ENCODE measurements at regions not wholly inside any gene's neighbourhood (a gene's known extent, or its start where the extent isn't known, plus 50 kb on each side); places are given as distances from the start of the nearest gene placed in this dataset.
"Not testable (repeated sequence)": the region's sequence is repeated elsewhere in the genome, so short reads cannot be mapped to it uniquely, and the experiment has no call there.

- Histone ChIP-seq H3K4me3 (no peak overlapping the region), H3K27ac (no peak overlapping the region), H3K4me1 (no peaks in the 10 kb centered on the region), H3K9me3 (peaks cover 0 to 56% (median 2%) of the 10 kb centered on the region in 4 donors), H3K27me3 (no peaks in the 10 kb centered on the region), H3K36me3 (no peaks in the 10 kb centered on the region)
- intact Hi-C loops (cut with DNase I; ENCODE audit: low total_unique reads) = no loop called here
- TF ChIP-seq EP300 (IDR thresholded peaks at IDR 0.05) (no peak), POLR2A (IDR thresholded peaks at IDR 0.05) (no peak), CTCF (IDR thresholded peaks at IDR 0.05) (no peak), POLR2AphosphoS5 (IDR thresholded peaks at IDR 0.05) (no peak)
- WGBS, 5 donors = 0 to 84% (median 40%) methylated on average over 1 of the region's 1 CpG
- no peak for DNase-seq
Observed at GRCh38 chr19:21626091-21626490, 120.7 kb downstream of the ZNF429 start.

DNA sequence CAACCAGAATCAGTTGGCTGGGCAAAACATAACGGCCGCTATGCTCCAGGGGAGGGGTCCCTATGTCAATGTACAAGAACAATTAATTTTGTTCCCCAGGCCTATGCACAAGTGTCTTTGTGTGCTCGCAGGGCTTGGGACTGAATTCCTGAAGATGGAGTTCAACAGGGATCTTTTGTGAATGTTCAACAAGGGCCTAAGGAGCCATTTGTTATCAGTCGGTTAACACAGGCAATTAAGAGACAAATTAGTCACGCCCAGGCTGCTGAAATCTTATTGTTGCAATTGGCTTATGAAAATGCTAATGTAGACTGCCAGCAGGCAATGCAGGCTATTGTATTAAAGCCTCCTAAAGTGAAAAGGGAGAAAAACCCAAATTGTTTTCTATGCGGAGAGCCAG is 117.5 kb downstream of the ZNF429 start:
- TF ChIP-seq CTCF (IDR thresholded peaks at IDR 0.05) (no peak), POLR2A (IDR thresholded peaks at IDR 0.05) (no peak), POLR2AphosphoS5 (IDR thresholded peaks at IDR 0.05) (no peak), EP300 (IDR thresholded peaks at IDR 0.05) (no peak)
- no peaks in the 10 kb centered on the region for H3K4me1 ChIP-seq
- 72 to 94% (median 79%) methylated on average over 6 of the region's 6 CpGs for WGBS, 5 donors
- no peaks in the 10 kb centered on the region for H3K36me3 ChIP-seq
- H3K9me3 ChIP-seq = peaks cover 0 to 48% (median 0%) of the 10 kb centered on the region in 4 donors
- no peaks in the 10 kb centered on the region for H3K27me3 ChIP-seq
- DNase-seq = no peak
- H3K4me3 ChIP-seq = no peak overlapping the region
- no peak overlapping the region for H3K27ac ChIP-seq
- intact Hi-C loops (cut with DNase I; ENCODE audit: low total_unique reads) = no loop called here

DNA sequence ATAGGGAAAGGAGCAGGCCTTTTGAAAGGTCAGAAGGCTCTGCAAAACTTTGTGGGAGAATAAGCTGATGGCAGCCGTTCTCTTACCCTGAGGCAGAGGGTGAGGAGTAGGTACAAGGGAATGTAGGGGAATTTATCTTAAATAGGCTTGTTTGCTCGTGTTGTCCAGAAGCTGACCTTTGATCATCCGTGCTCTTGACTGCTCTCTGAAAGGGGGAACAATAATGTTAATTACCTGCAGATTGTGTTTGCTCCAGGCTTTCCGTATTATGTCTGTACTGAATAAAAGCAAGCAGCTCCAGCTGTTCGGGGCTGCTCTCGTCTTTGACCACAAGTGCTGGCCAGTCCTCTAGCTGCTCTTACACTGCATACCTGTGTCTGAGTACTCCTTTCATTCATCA is 116.3 kb downstream of the ZNF429 start:
- intact Hi-C loops (cut with DNase I; ENCODE audit: low total_unique reads) = no loop called here
- H3K9me3 ChIP-seq = peaks cover 0 to 47% (median 0%) of the 10 kb centered on the region in 4 donors
- 63 to 83% (median 78%) methylated on average over 6 of the region's 6 CpGs for WGBS, 5 donors
- no peak for DNase-seq
- no peaks in the 10 kb centered on the region for H3K4me1 ChIP-seq
- no peaks in the 10 kb centered on the region for H3K27me3 ChIP-seq
- TF ChIP-seq EP300 (IDR thresholded peaks at IDR 0.05) = no peak
- TF ChIP-seq CTCF (IDR thresholded peaks at IDR 0.05) = no peak
- no peak for TF ChIP-seq POLR2A (IDR thresholded peaks at IDR 0.05)
- no peak for TF ChIP-seq POLR2AphosphoS5 (IDR thresholded peaks at IDR 0.05)
- H3K4me3 ChIP-seq = no peak overlapping the region
- H3K27ac ChIP-seq = no peak overlapping the region
- H3K36me3 ChIP-seq = no peaks in the 10 kb centered on the region

- Histone ChIP-seq H3K27ac (no peak overlapping the region), H3K27me3 (no peaks in the 10 kb centered on the region), H3K4me3 (no peak overlapping the region), H3K36me3 (no peaks in the 10 kb centered on the region), H3K9me3 (peaks cover 0 to 52% (median 0%) of the 10 kb centered on the region in 4 donors), H3K4me1 (no peaks in the 10 kb centered on the region)
- no peak for TF ChIP-seq CTCF (IDR thresholded peaks at IDR 0.05)
- no peak for TF ChIP-seq POLR2AphosphoS5 (IDR thresholded peaks at IDR 0.05)
- TF ChIP-seq POLR2A (IDR thresholded peaks at IDR 0.05) = no peak
- intact Hi-C loops (cut with DNase I; ENCODE audit: low total_unique reads) = no loop called here
- WGBS, 5 donors = 53 to 86% (median 58%) methylated on average over 3 to 4 of the region's 4 CpGs
- DNase-seq = no peak
Observed at GRCh38 chr19:21617740-21618339, 112.4 kb downstream of the ZNF429 start.

DNA sequence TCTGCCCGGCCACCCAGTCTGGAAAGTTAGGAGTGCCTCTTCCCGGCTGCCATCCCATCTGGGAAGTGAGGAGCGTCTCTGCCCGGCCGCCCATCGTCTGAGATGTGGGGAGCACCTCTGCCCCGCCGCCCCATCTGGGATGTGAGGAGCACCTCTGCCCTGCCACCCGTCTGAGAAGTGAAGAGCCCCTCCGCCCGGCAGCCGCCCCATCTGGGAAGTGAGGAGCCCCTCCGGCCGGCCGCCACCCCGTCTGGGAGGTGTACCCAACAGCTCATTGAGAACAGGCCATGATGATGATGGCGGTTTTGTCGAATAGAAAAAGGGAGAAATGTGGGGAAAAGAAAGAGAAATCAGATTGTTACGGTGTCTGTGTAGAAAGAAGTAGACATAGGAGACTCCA is 109.4 kb downstream of the ZNF429 start:
- H3K27ac ChIP-seq; H3K4me1 ChIP-seq; H3K4me3 ChIP-seq; intact Hi-C loops (cut with DNase I; ENCODE audit: low total_unique reads); H3K36me3 ChIP-seq; DNase-seq; H3K27me3 ChIP-seq: not testable (repeated sequence)
- peaks cover 0 to 35% (median 0%) of the 10 kb centered on the region in 4 donors for H3K9me3 ChIP-seq
- 83 to 97% (median 96%) methylated on average over 14 to 19 of the region's 19 CpGs for WGBS, 5 donors

GRCh38 chr19:21613201-21613600 is 107.8 kb downstream of the ZNF429 start:
- H3K9me3 ChIP-seq = peaks cover 0 to 26% (median 0%) of the 10 kb centered on the region in 4 donors
- DNase-seq; H3K27ac ChIP-seq; H3K4me3 ChIP-seq; H3K4me1 ChIP-seq; H3K36me3 ChIP-seq; H3K27me3 ChIP-seq; intact Hi-C loops (cut with DNase I; ENCODE audit: low total_unique reads): not testable (repeated sequence)
- WGBS, 5 donors = 44 to 77% (median 72%) methylated on average over 2 of the region's 2 CpGs
